Endothelial cell (in vitro differentiated cells): ENCODE measurements at regions not wholly inside any gene's neighbourhood (a gene's known extent, or its start where the extent isn't known, plus 50 kb on each side); places are given as distances from the start of the nearest gene placed in this dataset.

ENCODE experiments used
- DNase-seq: peaks from one replicate; pipeline ENCODE4 v3.0.0; 2021; ENCODE audit warnings: low spot score
- H3K27ac Mint-ChIP-seq: one replicate; pipeline ENCODE4 v1.8.0; 2021; ENCODE audit warnings: mixed read lengths, inconsistent platforms; ENCODE audit not compliant: unreplicated experiment
- H3K27me3 Mint-ChIP-seq: one replicate; pipeline ENCODE4 v1.8.0; 2021; ENCODE audit warnings: mild to moderate bottlenecking, moderate library complexity, mixed read lengths, inconsistent platforms; ENCODE audit not compliant: unreplicated experiment
- H3K36me3 Mint-ChIP-seq: one replicate; pipeline ENCODE4 v1.8.0; 2021; ENCODE audit warnings: mild to moderate bottlenecking, low read depth, mixed read lengths, inconsistent platforms; ENCODE audit not compliant: unreplicated experiment
- H3K4me1 Mint-ChIP-seq: one replicate; pipeline ENCODE4 v1.8.0; 2021; ENCODE audit warnings: mild to moderate bottlenecking, mixed read lengths, inconsistent platforms; ENCODE audit not compliant: unreplicated experiment
- H3K4me3 Mint-ChIP-seq: one replicate; pipeline ENCODE4 v1.8.0; 2021; ENCODE audit warnings: mild to moderate bottlenecking, mixed read lengths, inconsistent platforms; ENCODE audit not compliant: unreplicated experiment
- H3K9me3 Mint-ChIP-seq: one replicate; pipeline ENCODE4 v1.8.0; 2021; ENCODE audit warnings: mixed read lengths, inconsistent platforms; ENCODE audit not compliant: unreplicated experiment
- CTCF ChIP-seq: fragments of 200-600 bp; sonication (generic); IDR thresholded peaks from one replicate; pipeline ENCODE4 v1.5.0; 2021; ENCODE audit warnings: antibody characterized with exemption; ENCODE audit not compliant: unreplicated experiment

- H3K27me3 Mint-ChIP-seq, result peaks cover 5% of the 10 kb centered on the region
- H3K9me3 Mint-ChIP-seq, result no peaks in the 10 kb centered on the region
- no peak for DNase-seq
- H3K36me3 Mint-ChIP-seq, result no peaks in the 10 kb centered on the region
- no peak overlapping the region for H3K4me3 Mint-ChIP-seq
- no peak overlapping the region for H3K27ac Mint-ChIP-seq
- peaks cover 7% of the 10 kb centered on the region for H3K4me1 Mint-ChIP-seq
- TF ChIP-seq CTCF, result no peak
Measured at GRCh38 chr4:15327311-15328298, 100.2 kb upstream of the C1QTNF7 start.

DNA sequence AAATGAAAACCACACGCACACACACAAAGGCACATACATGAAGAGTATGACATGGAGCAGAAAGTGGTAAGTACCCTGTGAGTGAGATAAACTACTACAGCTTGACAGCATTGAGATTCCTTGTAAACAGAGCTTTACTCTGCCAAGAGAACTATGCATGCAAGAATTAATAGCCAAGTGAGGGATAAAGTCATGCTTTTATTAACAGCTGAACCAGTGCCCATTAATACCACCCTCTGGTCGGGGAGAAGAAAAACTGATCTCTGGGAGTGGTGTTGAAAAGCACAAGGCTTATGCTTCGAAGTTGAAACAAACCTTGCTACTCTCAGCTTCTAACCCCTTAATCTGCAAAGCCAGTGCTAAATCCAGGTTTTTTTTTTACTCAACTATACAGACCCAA, 95.9 kb upstream of the C1QTNF7 start:
- no peak for TF ChIP-seq CTCF
- Mint-ChIP-seq H3K4me3 (no peak overlapping the region), H3K27ac (no peak overlapping the region), H3K9me3 (no peaks in the 10 kb centered on the region), H3K4me1 (no peaks in the 10 kb centered on the region), H3K27me3 (no peaks in the 10 kb centered on the region), H3K36me3 (no peaks in the 10 kb centered on the region)
- no peak for DNase-seq

GRCh38 chr4:15332377-15332776, 95.5 kb upstream of the C1QTNF7 start:
- Mint-ChIP-seq H3K27me3 (no peaks in the 10 kb centered on the region), H3K4me3 (no peak overlapping the region), H3K9me3 (no peaks in the 10 kb centered on the region), H3K27ac (no peak overlapping the region), H3K4me1 (no peaks in the 10 kb centered on the region), H3K36me3 (no peaks in the 10 kb centered on the region)
- TF ChIP-seq CTCF, result no peak
- no peak for DNase-seq

- TF ChIP-seq CTCF, result no peak
- Mint-ChIP-seq H3K4me1 (no peaks in the 10 kb centered on the region), H3K4me3 (no peak overlapping the region), H3K27ac (no peak overlapping the region), H3K36me3 (no peaks in the 10 kb centered on the region), H3K9me3 (no peaks in the 10 kb centered on the region), H3K27me3 (no peaks in the 10 kb centered on the region)
- no peak for DNase-seq
Measured at GRCh38 chr4:15333692-15334633, 93.9 kb upstream of the C1QTNF7 start.
